ENCODE measurements at regions not wholly inside any gene's neighbourhood (a gene's known extent, or its start where the extent isn't known, plus 50 kb on each side); places are given as distances from the start of the nearest gene placed in this dataset.

DNA sequence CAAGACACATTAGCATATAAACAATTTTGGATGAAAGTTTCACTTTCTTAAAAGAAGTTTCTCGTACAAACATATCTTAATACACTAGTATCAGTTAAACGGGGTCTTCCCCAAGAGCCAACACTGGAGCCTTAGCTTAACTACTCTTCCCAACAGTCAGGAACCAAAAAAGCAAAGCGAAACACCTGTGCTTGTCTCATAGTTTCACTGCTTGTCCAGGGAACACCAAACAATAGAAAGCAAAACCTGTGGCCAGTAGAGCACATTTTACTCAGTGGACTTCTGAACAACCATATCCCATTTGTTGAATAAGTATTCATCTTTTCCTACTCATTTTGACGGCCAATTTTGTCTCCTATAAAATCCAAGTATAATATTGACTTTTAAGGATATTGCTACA, 391.4 kb downstream of the ELAVL2 start:
- TF ChIP-seq, protein P1, sequence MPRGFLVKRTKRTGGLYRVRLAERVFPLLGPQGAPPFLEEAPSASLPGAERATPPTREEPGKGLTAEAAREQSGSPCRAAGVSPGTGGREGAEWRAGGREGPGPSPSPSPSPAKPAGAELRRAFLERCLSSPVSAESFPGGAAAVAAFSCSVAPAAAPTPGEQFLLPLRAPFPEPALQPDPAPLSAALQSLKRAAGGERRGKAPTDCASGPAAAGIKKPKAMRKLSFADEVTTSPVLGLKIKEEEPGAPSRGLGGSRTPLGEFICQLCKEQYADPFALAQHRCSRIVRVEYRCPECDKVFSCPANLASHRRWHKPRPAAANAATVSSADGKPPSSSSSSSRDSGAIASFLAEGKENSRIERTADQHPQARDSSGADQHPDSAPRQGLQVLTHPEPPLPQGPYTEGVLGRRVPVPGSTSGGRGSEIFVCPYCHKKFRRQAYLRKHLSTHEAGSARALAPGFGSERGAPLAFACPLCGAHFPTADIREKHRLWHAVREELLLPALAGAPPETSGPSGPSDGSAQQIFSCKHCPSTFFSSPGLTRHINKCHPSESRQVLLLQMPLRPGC (tag by site-specific recombination; IDR thresholded peaks at IDR 0.05), result no peak
- TF ChIP-seq, protein P2, sequence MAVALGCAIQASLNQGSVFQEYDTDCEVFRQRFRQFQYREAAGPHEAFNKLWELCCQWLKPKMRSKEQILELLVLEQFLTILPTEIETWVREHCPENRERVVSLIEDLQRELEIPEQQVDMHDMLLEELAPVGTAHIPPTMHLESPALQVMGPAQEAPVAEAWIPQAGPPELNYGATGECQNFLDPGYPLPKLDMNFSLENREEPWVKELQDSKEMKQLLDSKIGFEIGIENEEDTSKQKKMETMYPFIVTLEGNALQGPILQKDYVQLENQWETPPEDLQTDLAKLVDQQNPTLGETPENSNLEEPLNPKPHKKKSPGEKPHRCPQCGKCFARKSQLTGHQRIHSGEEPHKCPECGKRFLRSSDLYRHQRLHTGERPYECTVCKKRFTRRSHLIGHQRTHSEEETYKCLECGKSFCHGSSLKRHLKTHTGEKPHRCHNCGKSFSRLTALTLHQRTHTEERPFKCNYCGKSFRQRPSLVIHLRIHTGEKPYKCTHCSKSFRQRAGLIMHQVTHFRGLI (tag by site-specific recombination; IDR thresholded peaks at IDR 0.05), result no peak
- TF ChIP-seq ZNF549 (tag by site-specific recombination; IDR thresholded peaks at IDR 0.05), result no peak
- no peak for TF ChIP-seq OSR2 (tag by site-specific recombination; IDR thresholded peaks at IDR 0.05)
- no peak for TF ChIP-seq ZFP3 (tag by site-specific recombination; IDR thresholded peaks at IDR 0.05; ENCODE audit: low read depth)
- TF ChIP-seq ZNF558 (tag by site-specific recombination; IDR thresholded peaks at IDR 0.05), result no peak
- TF ChIP-seq, protein P3, sequence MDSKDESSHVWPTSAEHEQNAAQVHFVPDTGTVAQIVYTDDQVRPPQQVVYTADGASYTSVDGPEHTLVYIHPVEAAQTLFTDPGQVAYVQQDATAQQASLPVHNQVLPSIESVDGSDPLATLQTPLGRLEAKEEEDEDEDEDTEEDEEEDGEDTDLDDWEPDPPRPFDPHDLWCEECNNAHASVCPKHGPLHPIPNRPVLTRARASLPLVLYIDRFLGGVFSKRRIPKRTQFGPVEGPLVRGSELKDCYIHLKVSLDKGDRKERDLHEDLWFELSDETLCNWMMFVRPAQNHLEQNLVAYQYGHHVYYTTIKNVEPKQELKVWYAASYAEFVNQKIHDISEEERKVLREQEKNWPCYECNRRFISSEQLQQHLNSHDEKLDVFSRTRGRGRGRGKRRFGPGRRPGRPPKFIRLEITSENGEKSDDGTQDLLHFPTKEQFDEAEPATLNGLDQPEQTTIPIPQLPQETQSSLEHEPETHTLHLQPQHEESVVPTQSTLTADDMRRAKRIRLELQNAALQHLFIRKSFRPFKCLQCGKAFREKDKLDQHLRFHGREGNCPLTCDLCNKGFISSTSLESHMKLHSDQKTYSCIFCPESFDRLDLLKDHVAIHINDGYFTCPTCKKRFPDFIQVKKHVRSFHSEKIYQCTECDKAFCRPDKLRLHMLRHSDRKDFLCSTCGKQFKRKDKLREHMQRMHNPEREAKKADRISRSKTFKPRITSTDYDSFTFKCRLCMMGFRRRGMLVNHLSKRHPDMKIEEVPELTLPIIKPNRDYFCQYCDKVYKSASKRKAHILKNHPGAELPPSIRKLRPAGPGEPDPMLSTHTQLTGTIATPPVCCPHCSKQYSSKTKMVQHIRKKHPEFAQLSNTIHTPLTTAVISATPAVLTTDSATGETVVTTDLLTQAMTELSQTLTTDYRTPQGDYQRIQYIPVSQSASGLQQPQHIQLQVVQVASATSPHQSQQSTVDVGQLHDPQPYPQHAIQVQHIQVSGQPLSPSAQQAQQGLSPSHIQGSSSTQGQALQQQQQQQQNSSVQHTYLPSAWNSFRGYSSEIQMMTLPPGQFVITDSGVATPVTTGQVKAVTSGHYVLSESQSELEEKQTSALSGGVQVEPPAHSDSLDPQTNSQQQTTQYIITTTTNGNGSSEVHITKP (tag by site-specific recombination; IDR thresholded peaks at IDR 0.05), result no peak
- TF ChIP-seq, protein P4, sequence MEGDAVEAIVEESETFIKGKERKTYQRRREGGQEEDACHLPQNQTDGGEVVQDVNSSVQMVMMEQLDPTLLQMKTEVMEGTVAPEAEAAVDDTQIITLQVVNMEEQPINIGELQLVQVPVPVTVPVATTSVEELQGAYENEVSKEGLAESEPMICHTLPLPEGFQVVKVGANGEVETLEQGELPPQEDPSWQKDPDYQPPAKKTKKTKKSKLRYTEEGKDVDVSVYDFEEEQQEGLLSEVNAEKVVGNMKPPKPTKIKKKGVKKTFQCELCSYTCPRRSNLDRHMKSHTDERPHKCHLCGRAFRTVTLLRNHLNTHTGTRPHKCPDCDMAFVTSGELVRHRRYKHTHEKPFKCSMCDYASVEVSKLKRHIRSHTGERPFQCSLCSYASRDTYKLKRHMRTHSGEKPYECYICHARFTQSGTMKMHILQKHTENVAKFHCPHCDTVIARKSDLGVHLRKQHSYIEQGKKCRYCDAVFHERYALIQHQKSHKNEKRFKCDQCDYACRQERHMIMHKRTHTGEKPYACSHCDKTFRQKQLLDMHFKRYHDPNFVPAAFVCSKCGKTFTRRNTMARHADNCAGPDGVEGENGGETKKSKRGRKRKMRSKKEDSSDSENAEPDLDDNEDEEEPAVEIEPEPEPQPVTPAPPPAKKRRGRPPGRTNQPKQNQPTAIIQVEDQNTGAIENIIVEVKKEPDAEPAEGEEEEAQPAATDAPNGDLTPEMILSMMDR (tag by site-specific recombination; IDR thresholded peaks at IDR 0.05), result no peak
- TF ChIP-seq ZNF133 (tag by site-specific recombination; IDR thresholded peaks at IDR 0.05), result no peak
- TF ChIP-seq ZNF529 (tag by site-specific recombination; IDR thresholded peaks at IDR 0.05; ENCODE audit: insufficient replicate concordance), result no peak
- no peak for TF ChIP-seq ZNF274 (IDR thresholded peaks at IDR 0.05; ENCODE audit: low read length)
- no peak for TF ChIP-seq ZNF274 (tag by site-specific recombination; IDR thresholded peaks at IDR 0.05; ENCODE audit: borderline replicate concordance)
